ENCODE measurements at regions not wholly inside any gene's neighbourhood (a gene's known extent, or its start where the extent isn't known, plus 50 kb on each side); places are given as distances from the start of the nearest gene placed in this dataset.
A peak's percentile ranks its signal among the peaks of the same experiment; 100 is the strongest.

- DNase-seq (ENCODE audit: low spot score in 2 of 2) (no peak), ATAC-seq (no peak)
- H3K4me1 Mint-ChIP-seq, result no peaks in the 10 kb centered on the region
- H3K36me3 Mint-ChIP-seq, result no peaks in the 10 kb centered on the region
- H3K9me3 Mint-ChIP-seq, result peaks cover 3% of the 10 kb centered on the region
- H3K4me3 Mint-ChIP-seq, result no peak overlapping the region
- H3K27ac Mint-ChIP-seq, result no peak overlapping the region
These were observed 282.6 kb downstream of the TDRD15 start for GRCh38 chr2:21406386-21406785.

- ATAC-seq (no peak), DNase-seq (ENCODE audit: low spot score in 2 of 2) (no peak)
- Mint-ChIP-seq H3K4me3 (no peak overlapping the region), H3K9me3 (peaks cover 6% of the 10 kb centered on the region), H3K27ac (no peak overlapping the region), H3K36me3 (no peaks in the 10 kb centered on the region), H3K4me1 (no peaks in the 10 kb centered on the region)
These were observed 283.1 kb downstream of the TDRD15 start for GRCh38 chr2:21406911-21407310.

GRCh38 chr2:21407851-21408250, 284.1 kb downstream of the TDRD15 start:
- ATAC-seq (no peak), DNase-seq (ENCODE audit: low spot score in 2 of 2) (no peak)
- H3K36me3 Mint-ChIP-seq, result no peaks in the 10 kb centered on the region
- H3K4me3 Mint-ChIP-seq, result no peak overlapping the region
- H3K4me1 Mint-ChIP-seq, result no peaks in the 10 kb centered on the region
- H3K9me3 Mint-ChIP-seq, result peaks cover 6% of the 10 kb centered on the region
- H3K27ac Mint-ChIP-seq, result no peak overlapping the region

GRCh38 chr2:21411741-21412140, 288.0 kb downstream of the TDRD15 start:
- Mint-ChIP-seq H3K9me3 (peaks cover 10% of the 10 kb centered on the region), H3K4me1 (no peaks in the 10 kb centered on the region), H3K36me3 (no peaks in the 10 kb centered on the region), H3K27ac (no peak overlapping the region), H3K4me3 (no peak overlapping the region)
- no peak for DNase-seq (ENCODE audit: low spot score in 2 of 2)
- no peak for ATAC-seq

GRCh38 chr2:21412944-21413443, 289.2 kb downstream of the TDRD15 start:
- Mint-ChIP-seq H3K9me3 (peaks cover 10% of the 10 kb centered on the region), H3K36me3 (no peaks in the 10 kb centered on the region), H3K4me1 (no peaks in the 10 kb centered on the region), H3K27ac (no peak overlapping the region), H3K4me3 (no peak overlapping the region)
- DNase-seq (ENCODE audit: low spot score in 2 of 2) (no peak), ATAC-seq (no peak)

- Mint-ChIP-seq H3K9me3 (peaks cover 11% of the 10 kb centered on the region), H3K36me3 (no peaks in the 10 kb centered on the region), H3K27ac (no peak overlapping the region), H3K4me3 (no peak overlapping the region), H3K4me1 (no peaks in the 10 kb centered on the region)
- ATAC-seq (no peak), DNase-seq (ENCODE audit: low spot score in 2 of 2) (no peak)
These were observed 291.5 kb downstream of the TDRD15 start for GRCh38 chr2:21415234-21415633.

- peaks cover 12% of the 10 kb centered on the region for H3K9me3 Mint-ChIP-seq
- ATAC-seq (no peak), DNase-seq (ENCODE audit: low spot score in 2 of 2) (no peak)
- H3K27ac Mint-ChIP-seq, result no peak overlapping the region
- H3K4me3 Mint-ChIP-seq, result no peak overlapping the region
- no peaks in the 10 kb centered on the region for H3K4me1 Mint-ChIP-seq
- no peaks in the 10 kb centered on the region for H3K36me3 Mint-ChIP-seq
These were observed 292.5 kb downstream of the TDRD15 start for GRCh38 chr2:21416226-21416625.

- Mint-ChIP-seq H3K9me3 (peaks cover 17% of the 10 kb centered on the region), H3K4me3 (no peak overlapping the region), H3K4me1 (no peaks in the 10 kb centered on the region), H3K36me3 (no peaks in the 10 kb centered on the region), H3K27ac (no peak overlapping the region)
- ATAC-seq (no peak), DNase-seq (ENCODE audit: low spot score in 2 of 2) (no peak)
These were observed 294.7 kb downstream of the TDRD15 start for GRCh38 chr2:21418456-21418855.

GRCh38 chr2:21420553-21421335, 297.0 kb downstream of the TDRD15 start:
- ATAC-seq, result no peak
- Mint-ChIP-seq H3K9me3 (peaks cover 17% of the 10 kb centered on the region), H3K4me3 (no peak overlapping the region), H3K27ac (no peak overlapping the region), H3K4me1 (no peaks in the 10 kb centered on the region), H3K36me3 (no peaks in the 10 kb centered on the region)
- no peak for DNase-seq (ENCODE audit: low spot score in 2 of 2)

- no peak overlapping the region for H3K4me3 Mint-ChIP-seq
- DNase-seq (ENCODE audit: low spot score in 2 of 2), result no peak
- no peak overlapping the region for H3K27ac Mint-ChIP-seq
These were observed 298.3 kb downstream of the TDRD15 start for GRCh38 chr2:21422050-21422449.

GRCh38 chr2:21422724-21423522, 299.2 kb downstream of the TDRD15 start:
- Mint-ChIP-seq H3K36me3 (no peaks in the 10 kb centered on the region), H3K27ac (no peak overlapping the region), H3K9me3 (peaks cover 23% of the 10 kb centered on the region), H3K4me3 (no peak overlapping the region), H3K4me1 (no peaks in the 10 kb centered on the region)
- DNase-seq (ENCODE audit: low spot score in 2 of 2) (peak in 1 of 2 donors; percentile 18), ATAC-seq (no peak)

More at GRCh38 chr2:21422050-21422449, 298.3 kb downstream of the TDRD15 start:
- no peaks in the 10 kb centered on the region for H3K36me3 Mint-ChIP-seq
- ATAC-seq, result no peak
- H3K4me1 Mint-ChIP-seq, result no peaks in the 10 kb centered on the region
- H3K9me3 Mint-ChIP-seq, result peaks cover 17% of the 10 kb centered on the region

GRCh38 chr2:21423854-21424253, 300.1 kb downstream of the TDRD15 start:
- Mint-ChIP-seq H3K9me3 (peaks cover 23% of the 10 kb centered on the region), H3K27ac (no peak overlapping the region), H3K4me1 (no peaks in the 10 kb centered on the region), H3K4me3 (no peak overlapping the region), H3K36me3 (no peaks in the 10 kb centered on the region)
- ATAC-seq, result no peak
- DNase-seq (ENCODE audit: low spot score in 2 of 2), result peak in 1 of 2 donors; percentile 10

GRCh38 chr2:21424375-21424774, 300.6 kb downstream of the TDRD15 start:
- H3K36me3 Mint-ChIP-seq, result no peaks in the 10 kb centered on the region
- no peak overlapping the region for H3K4me3 Mint-ChIP-seq
- H3K27ac Mint-ChIP-seq, result no peak overlapping the region
- peaks cover 23% of the 10 kb centered on the region for H3K9me3 Mint-ChIP-seq
- no peaks in the 10 kb centered on the region for H3K4me1 Mint-ChIP-seq
- peak in 1 of 2 donors; percentile 15 for DNase-seq (ENCODE audit: low spot score in 2 of 2)
- no peak for ATAC-seq

GRCh38 chr2:21427606-21428005, 303.8 kb downstream of the TDRD15 start:
- Mint-ChIP-seq H3K4me3 (no peak overlapping the region), H3K36me3 (no peaks in the 10 kb centered on the region), H3K27ac (no peak overlapping the region), H3K4me1 (no peaks in the 10 kb centered on the region), H3K9me3 (peaks cover 19% of the 10 kb centered on the region)
- DNase-seq (ENCODE audit: low spot score in 2 of 2) (no peak), ATAC-seq (no peak)

GRCh38 chr2:21428754-21429153, 305.0 kb downstream of the TDRD15 start:
- no peak for ATAC-seq
- Mint-ChIP-seq H3K4me1 (no peaks in the 10 kb centered on the region), H3K27ac (no peak overlapping the region), H3K36me3 (no peaks in the 10 kb centered on the region), H3K9me3 (peaks cover 15% of the 10 kb centered on the region), H3K4me3 (no peak overlapping the region)
- DNase-seq (ENCODE audit: low spot score in 2 of 2), result no peak

GRCh38 chr2:21429747-21430146, 306.0 kb downstream of the TDRD15 start:
- H3K36me3 Mint-ChIP-seq, result no peaks in the 10 kb centered on the region
- no peak overlapping the region for H3K4me3 Mint-ChIP-seq
- DNase-seq (ENCODE audit: low spot score in 2 of 2) (no peak), ATAC-seq (no peak)
- peaks cover 12% of the 10 kb centered on the region for H3K9me3 Mint-ChIP-seq
- H3K27ac Mint-ChIP-seq, result no peak overlapping the region
- H3K4me1 Mint-ChIP-seq, result no peaks in the 10 kb centered on the region
